NCI-H460 (cell line): ENCODE measurements at regions not wholly inside any gene's neighbourhood (a gene's known extent, or its start where the extent isn't known, plus 50 kb on each side); places are given as distances from the start of the nearest gene placed in this dataset.

Experiments used
- DNase-seq: peaks from one replicate; pipeline ENCODE4 v3.0.0-alpha.2; 2016; ENCODE audit warnings: low read depth; ENCODE audit errors: extremely low read depth

- no peak for DNase-seq
Observed at GRCh38 chr11:115741376-115742107, 237.3 kb upstream of the CADM1 start.

GRCh38 chr11:115740324-115740723 is 236.1 kb upstream of the CADM1 start:
- DNase-seq = no peak

- no peak for DNase-seq
Observed at GRCh38 chr11:115739878-115740277, 235.7 kb upstream of the CADM1 start.

GRCh38 chr11:115739146-115739545 is 234.9 kb upstream of the CADM1 start:
- DNase-seq = no peak

DNA sequence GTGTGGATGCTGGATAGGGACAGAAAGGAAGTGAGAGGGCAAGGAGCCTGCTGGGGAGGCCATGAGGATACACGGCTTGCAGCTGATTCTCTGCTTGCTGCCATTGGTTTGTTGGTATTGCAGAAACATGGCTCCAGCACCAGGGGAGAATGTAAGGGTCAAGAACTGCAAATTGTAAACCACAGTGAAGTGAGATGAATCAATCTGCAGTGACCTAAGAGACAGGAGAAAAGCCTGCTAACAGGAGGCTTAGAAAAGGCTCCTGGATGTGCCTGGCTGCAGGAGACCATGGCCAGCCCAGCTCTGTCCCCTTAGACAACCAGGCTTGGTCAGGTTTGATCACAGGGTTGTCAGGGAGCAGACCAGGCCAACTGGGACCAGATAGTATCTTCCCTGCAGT is 233.7 kb upstream of the CADM1 start:
- no peak for DNase-seq

GRCh38 chr11:115736146-115736545 is 231.9 kb upstream of the CADM1 start:
- no peak for DNase-seq

GRCh38 chr11:115724666-115725065 is 220.5 kb upstream of the CADM1 start:
- no peak for DNase-seq

- no peak for DNase-seq
Observed at GRCh38 chr11:115722711-115723110, 218.5 kb upstream of the CADM1 start.

GRCh38 chr11:115721296-115721995 is 217.2 kb upstream of the CADM1 start:
- DNase-seq = no peak

DNA sequence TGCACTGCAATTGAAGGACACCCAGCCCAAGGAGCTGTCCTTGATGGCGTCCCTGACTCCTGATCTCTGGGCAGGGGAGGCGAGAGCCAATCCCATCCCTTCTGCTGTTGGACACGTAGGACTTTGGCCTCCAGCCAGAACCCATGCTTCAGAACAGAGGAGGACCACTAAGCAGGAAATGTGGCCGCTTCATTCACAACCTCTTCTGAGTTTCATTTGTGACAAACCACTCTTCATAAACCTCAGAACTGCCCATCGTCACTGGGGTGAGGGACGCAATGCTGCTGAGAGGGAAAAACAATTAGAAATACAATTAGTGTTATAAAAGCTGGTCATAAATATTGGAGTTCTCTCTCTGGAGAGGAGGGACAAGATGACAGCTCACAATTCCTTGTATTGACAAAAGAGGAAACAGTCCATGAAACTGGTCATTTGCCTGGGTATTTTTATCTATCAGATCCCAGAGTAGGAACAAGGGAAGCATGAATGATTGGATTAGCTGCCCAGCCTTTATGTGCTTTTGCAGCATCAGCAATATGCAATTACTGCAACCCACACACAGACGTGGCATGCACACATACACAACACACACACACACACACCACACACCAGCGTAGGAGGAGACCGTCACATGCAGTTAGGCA is 216.5 kb upstream of the CADM1 start:
- no peak for DNase-seq

DNA sequence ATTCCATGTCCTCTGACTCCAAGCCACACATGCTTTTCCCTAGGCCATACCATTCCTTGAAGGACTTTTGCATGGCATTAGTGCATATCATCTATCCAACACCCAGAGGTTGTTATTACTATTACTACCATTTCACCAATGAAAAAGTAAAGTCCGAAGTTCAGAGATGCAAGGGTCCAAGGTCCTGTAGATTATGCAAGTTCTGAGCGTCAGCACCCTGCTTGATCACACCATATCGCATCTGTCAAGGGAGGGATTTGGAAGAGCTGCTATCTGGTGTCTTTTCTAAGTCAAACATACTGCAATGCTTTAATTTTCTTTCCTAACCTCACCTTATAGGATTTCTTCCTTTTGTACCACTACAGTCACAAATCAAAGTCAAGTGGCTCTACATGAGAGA is 214.7 kb upstream of the CADM1 start:
- DNase-seq = no peak

DNA sequence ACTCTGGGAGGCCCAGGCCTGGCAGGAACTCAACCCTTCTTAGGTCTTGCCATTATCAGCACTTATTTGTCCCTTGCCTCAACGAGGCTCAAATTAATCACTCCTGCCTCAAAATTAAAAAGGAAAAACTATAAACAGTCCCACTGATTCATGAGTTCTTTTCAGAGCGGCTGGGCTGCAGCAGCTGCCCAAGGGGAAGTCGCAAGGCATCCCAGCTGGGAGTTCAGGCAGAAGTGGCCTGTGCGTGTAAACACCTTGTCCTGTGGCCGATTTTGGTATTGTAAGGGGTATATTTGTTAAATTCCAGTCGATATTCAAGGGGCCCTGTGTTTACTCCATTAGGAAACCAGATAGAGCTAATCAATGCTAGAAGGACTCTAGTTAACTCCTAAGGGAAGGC is 213.9 kb upstream of the CADM1 start:
- DNase-seq = no peak

GRCh38 chr11:115716601-115717529 is 212.7 kb upstream of the CADM1 start:
- DNase-seq = no peak

DNA sequence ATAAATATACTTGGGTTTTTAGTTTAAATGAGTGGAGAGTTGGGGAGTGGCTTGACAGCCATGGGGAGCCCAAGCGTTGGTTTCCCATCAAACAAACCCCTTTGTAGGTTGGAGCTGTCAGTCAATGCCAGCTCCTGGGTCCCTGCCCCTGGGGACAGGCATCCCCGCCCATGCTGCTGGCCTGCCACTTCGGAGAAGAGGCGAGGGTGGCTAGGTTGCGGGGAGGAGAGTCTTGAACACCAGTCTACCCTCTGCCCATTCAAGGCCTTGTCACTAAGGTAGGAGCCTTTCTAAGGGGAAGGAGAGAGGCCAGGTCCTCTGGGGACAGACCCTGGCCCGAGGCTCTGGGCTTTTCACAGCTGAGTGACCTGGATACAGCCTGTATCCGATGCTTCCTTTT is 211.9 kb upstream of the CADM1 start:
- DNase-seq = no peak

DNA sequence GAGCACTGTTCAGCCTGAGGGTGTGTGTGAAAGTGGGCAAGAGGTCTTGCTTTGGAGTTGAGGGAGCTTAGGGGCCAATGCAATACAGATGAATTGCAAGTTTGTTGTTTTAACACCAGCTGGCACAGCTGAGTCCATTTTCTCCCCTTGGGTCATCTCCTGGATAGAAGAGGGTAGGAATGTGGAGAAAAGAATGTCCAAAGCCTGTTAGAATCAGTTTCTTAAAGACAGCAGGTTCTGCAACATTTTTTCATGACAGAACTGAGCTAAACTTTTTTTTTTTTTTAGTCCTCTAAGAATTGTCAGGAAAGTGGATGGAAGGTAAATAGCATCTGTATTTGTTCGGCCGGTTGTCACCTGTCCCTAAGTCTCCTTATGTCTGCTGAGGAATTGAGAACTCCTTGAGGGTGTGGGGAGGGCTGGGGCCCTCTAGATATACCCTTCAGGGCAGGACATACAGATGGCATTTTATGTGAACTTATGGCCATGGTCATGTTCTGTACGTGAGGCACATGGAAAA is 211.1 kb upstream of the CADM1 start:
- DNase-seq = no peak

DNA sequence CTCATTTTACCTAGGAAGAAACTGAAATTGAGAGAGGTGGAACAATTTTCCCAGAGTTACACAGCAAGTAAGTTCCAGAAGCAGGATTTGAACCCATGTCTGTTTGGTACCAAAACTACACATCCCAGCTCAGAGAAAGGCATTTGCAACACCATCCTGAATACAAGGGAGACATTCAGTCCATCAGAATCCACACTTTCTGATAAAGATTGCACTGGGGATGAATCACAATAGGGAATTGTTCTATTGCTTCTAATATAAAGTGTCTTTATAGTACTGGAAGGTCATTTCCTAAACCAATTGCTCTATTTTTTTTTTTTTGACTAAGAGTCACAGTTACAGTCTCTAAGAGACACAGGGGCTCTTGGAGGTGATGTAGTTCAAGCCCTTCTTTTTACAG is 208.1 kb upstream of the CADM1 start:
- no peak for DNase-seq

- DNase-seq = no peak
Observed at GRCh38 chr11:115710980-115711379, 206.8 kb upstream of the CADM1 start.

GRCh38 chr11:115710426-115710825 is 206.2 kb upstream of the CADM1 start:
- no peak for DNase-seq

DNA sequence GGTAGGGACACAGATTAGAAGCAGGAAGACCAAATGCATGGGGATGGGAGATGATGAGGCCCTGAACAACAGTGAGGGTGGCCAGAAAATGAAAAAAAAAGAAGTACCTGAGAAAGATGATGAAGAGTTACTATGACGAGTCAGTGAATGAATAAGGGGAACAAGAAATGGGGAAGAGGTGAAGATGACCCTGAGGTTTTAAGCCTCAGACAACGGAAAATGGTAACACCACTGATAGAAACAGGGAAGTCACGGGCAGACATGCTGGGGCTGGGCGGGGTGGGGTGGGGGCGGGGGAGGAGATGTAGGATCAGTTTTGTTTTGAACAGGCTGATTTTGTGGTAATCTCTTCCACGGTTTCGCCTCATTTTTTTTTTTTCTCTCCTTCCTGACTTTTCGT is 205.1 kb upstream of the CADM1 start:
- no peak for DNase-seq

GRCh38 chr11:115707180-115707905 is 203.1 kb upstream of the CADM1 start:
- DNase-seq = no peak
